HG02798 (cell line): ENCODE measurements at regions not wholly inside any gene's neighbourhood (a gene's known extent, or its start where the extent isn't known, plus 50 kb on each side); places are given as distances from the start of the nearest gene placed in this dataset.
"Not testable (repeated sequence)": the region's sequence is repeated elsewhere in the genome, so short reads cannot be mapped to it uniquely, and the experiment has no call there.

Experiments used
- ATAC-seq: cut with Tn5 transposase; IDR thresholded peaks from one replicate; pipeline ENCODE4 v1.9.1; 2021; ENCODE audit warnings: mild to moderate bottlenecking; ENCODE audit not compliant: unreplicated experiment, poor library complexity

GRCh38 chr2:194363878-194364277 is 1293.1 kb upstream of the SLC39A10 start:
- no peak for ATAC-seq

GRCh38 chr2:194363295-194363694 is 1293.7 kb upstream of the SLC39A10 start:
- no peak for ATAC-seq

GRCh38 chr2:194352505-194352904 is 1304.5 kb upstream of the SLC39A10 start:
- no peak for ATAC-seq

GRCh38 chr2:194346193-194346592 is 1310.8 kb upstream of the SLC39A10 start:
- no peak for ATAC-seq

GRCh38 chr2:194345347-194345746 is 1311.7 kb upstream of the SLC39A10 start:
- ATAC-seq = no peak

GRCh38 chr2:194343167-194343566 is 1313.9 kb upstream of the SLC39A10 start:
- no peak for ATAC-seq

GRCh38 chr2:194332799-194333490 is 1324.1 kb upstream of the SLC39A10 start:
- ATAC-seq = no peak

GRCh38 chr2:194328456-194328855 is 1328.6 kb upstream of the SLC39A10 start:
- no peak for ATAC-seq

GRCh38 chr2:194327196-194327888 is 1329.7 kb upstream of the SLC39A10 start:
- ATAC-seq = no peak

- no peak for ATAC-seq
Measured at GRCh38 chr2:194323740-194324139, 1333.3 kb upstream of the SLC39A10 start.

- no peak for ATAC-seq
Measured at GRCh38 chr2:194320520-194320919, 1336.5 kb upstream of the SLC39A10 start.

- ATAC-seq = peak; percentile 77
Measured at GRCh38 chr2:194319222-194319992, 1337.6 kb upstream of the SLC39A10 start.

- no peak for ATAC-seq
Measured at GRCh38 chr2:194314042-194314441, 1343.0 kb upstream of the SLC39A10 start.

- ATAC-seq = no peak
Measured at GRCh38 chr2:194304191-194304590, 1352.8 kb upstream of the SLC39A10 start.

- ATAC-seq = no peak
Measured at GRCh38 chr2:194301946-194302345, 1355.1 kb upstream of the SLC39A10 start.

- no peak for ATAC-seq
Measured at GRCh38 chr2:194294156-194294555, 1362.9 kb upstream of the SLC39A10 start.

GRCh38 chr2:194291104-194291503 is 1365.9 kb upstream of the SLC39A10 start:
- no peak for ATAC-seq

GRCh38 chr2:194289712-194290346 is 1367.2 kb upstream of the SLC39A10 start:
- no peak for ATAC-seq

GRCh38 chr2:194276667-194277066 is 1380.4 kb upstream of the SLC39A10 start:
- not testable (repeated sequence) for ATAC-seq

- no peak for ATAC-seq
Measured at GRCh38 chr2:194271293-194271961, 1385.6 kb upstream of the SLC39A10 start.
